Adrenal gland (tissue), 5 donors: ENCODE measurements at regions not wholly inside any gene's neighbourhood (a gene's known extent, or its start where the extent isn't known, plus 50 kb on each side); places are given as distances from the start of the nearest gene placed in this dataset.

Source experiments
- POLR2A ChIP-seq, 2 donors: fragments of 450-650 bp; IDR thresholded peaks; one replicate each; pipeline ENCODE4 v1.6.1; 2017; ENCODE audit warnings: antibody characterized with exemption in 2 of 2, mild to moderate bottlenecking in 2 of 2, moderate library complexity in 1 of 2
- TF ChIP-seq, protein P1 (sequence below), 6 experiments: fragments of 450-650 bp in 4 of 6; fragments of 200-600 bp in 2 of 6; sonication (generic) in 1 of 6; IDR thresholded peaks; 1 replicate in 5 of 6; 2 replicates in 1 of 6; pipeline versions ENCODE4 v1.5.1 to v1.8.0; 2016 to 2021; ENCODE audit warnings: antibody characterized with exemption in 6 of 6, mild to moderate bottlenecking in 2 of 6, moderate library complexity in 1 of 6
- donor health status: DM: no; HTN: no; CAD: no.

DNA sequence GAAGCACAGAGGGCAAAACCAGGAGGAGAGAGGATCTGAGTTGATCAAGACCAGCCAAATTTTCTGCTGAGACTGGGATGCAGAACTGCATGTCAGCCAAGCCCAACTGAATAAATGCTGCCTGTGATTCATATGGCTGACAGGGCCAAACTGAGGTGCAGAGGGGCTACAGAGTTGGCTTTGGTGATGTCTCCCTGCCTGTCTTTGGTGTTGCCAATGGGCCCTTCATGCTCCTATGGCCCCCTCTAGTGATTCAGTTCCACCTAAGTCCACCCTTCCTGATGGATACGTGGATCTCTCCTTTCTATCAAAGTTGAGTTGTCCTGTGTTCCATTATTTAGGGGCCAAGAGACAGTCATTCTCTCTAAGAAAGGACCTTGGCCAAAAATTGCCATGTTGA lies 163.6 kb upstream of the TLE4 start:
- TF ChIP-seq, protein P1, sequence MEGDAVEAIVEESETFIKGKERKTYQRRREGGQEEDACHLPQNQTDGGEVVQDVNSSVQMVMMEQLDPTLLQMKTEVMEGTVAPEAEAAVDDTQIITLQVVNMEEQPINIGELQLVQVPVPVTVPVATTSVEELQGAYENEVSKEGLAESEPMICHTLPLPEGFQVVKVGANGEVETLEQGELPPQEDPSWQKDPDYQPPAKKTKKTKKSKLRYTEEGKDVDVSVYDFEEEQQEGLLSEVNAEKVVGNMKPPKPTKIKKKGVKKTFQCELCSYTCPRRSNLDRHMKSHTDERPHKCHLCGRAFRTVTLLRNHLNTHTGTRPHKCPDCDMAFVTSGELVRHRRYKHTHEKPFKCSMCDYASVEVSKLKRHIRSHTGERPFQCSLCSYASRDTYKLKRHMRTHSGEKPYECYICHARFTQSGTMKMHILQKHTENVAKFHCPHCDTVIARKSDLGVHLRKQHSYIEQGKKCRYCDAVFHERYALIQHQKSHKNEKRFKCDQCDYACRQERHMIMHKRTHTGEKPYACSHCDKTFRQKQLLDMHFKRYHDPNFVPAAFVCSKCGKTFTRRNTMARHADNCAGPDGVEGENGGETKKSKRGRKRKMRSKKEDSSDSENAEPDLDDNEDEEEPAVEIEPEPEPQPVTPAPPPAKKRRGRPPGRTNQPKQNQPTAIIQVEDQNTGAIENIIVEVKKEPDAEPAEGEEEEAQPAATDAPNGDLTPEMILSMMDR (IDR thresholded peaks at IDR 0.05), result no peak
- TF ChIP-seq POLR2A (IDR thresholded peaks at IDR 0.05), result no peak
